Retina (tissue), 1 donor: ENCODE measurements at regions not wholly inside any gene's neighbourhood (a gene's known extent, or its start where the extent isn't known, plus 50 kb on each side); places are given as distances from the start of the nearest gene placed in this dataset.

Experiments
- DNase-seq: peaks from one replicate; pipeline ENCODE4 v3.0.0-alpha.2; 2016

- peak; percentile 26 for DNase-seq
Observed at GRCh38 chr2:150156415-150156814, 331.1 kb downstream of the RND3 start.

DNA sequence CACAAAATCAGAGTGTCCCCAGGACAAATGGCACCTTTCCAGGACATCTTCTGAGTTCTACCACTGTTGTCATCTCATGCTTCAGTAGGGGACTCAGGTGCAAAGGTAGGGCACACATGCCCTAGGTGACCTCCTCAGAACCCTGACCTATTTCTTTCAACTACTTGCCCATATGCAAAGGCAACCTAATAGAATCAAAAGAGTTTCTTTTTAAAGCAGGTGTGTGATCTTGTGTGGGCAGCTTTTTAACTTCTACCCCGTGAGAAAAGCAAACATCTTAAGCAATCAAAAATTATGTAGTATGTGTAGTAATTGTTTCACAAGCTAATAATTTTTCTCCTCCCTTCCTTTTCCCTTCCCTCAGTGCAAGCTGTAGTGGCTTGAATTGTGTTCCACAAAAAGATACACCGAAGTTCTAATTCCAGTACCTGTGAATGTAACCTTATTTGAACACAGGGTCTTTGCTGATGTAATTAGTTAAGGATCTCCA lies 333.1 kb downstream of the RND3 start:
- DNase-seq: no peak

DNA sequence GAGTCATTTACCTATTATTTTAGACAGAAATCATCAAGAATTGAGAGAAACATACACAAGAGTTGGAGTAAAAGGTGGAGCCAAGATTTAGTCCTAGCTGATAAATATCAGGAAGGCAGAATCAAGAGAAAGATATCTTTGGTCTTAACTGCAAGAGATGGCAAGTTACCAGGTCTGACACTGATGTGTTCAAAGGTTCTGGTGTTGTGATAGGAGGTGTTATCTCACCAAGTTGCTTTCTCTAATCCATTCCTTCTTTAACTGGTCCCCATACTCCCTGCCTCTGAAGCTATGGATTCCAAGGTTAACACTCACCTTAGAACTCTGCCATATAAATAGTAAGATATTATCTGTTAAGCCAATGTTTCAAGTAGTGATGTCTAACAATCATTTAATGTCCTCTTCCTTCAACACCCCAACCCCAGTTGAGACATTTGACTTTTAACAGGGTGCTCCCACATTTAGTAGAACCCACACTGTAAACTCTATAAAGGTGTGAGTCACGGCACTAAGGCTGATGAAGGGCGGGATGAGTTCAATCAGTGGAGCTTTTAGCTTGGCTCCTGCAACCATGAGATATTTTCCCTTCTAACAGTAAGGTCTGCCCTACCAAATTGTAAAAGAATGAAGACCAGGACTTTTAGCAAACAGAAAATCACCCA lies 333.7 kb downstream of the RND3 start:
- DNase-seq: no peak

DNA sequence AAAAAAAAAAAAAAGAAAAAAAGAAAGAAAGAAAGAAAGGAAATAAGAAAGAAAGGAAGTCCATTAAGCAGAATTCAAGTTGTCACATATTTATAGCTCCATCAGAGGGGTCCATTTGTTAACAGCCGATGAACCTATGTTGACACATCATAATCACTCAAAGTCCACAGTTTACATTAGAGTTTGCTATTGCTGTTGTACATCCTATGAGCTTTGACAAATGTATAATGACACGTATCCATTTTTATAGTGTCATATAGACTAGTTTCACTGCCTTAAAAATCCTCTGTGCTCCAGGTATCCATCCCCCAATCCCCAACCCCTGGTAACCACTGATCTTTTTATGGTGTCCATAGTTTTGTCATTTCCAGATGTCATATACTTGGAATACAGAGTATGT lies 335.2 kb downstream of the RND3 start:
- no peak for DNase-seq

DNA sequence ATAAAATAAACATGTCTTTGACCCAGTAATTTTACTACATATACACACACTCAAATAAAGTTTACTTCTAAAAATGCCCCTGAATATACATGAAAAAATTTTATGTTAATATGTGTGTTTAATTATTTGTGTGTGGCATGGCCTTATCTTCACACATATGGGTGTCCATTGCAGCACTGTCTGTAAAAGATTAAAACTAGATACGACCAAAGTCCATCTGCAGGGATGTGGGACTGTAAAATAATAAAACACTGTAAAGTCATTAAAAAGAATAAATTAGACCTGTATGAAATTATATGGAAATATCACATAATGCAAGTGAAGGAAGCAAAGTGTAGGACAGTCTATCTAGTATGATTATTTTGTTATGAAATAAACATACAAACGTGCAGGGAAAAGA lies 337.3 kb downstream of the RND3 start:
- DNase-seq: no peak

DNA sequence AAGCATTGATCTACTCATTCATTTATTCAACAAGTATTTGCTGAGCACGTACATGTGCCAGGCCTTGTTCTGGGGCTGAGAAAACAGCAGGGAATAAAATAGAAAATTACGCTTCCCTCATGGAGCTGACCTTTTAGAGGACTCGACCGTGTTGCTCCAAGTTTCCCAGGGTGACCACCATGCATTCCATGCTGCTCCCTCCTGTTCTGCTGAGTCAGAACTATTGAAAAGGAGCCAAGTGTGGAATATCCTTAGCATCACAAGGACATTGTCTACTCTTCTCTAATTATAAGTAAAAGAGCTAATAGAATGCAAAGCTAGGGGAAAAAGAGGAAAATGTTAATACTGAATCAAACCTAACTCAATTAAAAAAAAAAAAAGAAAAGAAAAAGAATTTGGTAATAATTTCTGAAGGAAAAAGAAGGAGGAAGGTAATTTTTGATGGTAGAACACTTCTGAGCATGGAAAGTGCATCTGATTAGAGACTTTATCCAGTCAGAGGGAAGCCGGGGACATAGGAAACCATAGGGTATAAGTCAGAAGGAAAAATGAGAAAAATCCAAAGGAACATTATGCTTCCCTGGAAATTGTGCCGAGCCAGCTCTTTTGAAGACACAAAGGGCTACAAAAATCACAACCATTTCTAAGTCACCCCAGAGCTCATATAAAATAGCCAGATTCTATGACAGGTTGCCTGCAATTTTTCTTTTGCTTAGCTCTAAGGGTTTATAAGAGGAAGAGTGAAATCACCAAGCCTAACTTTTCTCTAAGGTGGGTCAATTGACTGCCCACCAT lies 339.4 kb downstream of the RND3 start:
- no peak for DNase-seq

GRCh38 chr2:150146879-150147278 lies 340.6 kb downstream of the RND3 start:
- no peak for DNase-seq

DNA sequence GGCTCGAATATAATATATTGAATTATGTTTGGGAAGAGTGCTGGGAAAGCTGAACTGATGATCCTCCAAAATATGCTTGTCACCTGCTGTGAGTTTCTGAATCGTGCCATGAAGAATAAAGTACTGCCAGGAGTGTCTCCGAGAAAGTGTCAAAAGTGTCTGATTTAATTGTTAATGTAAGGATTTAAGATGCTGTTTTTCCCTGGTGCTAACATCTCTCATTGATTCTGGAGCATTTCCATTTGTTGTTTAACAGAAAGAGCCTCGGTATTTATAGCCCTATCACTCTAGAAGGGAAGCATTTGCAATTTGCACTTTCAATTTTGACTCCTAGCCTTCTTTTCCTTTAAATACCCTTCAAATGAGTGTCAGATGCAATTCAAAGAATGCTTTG lies 342.2 kb downstream of the RND3 start:
- DNase-seq: no peak

DNA sequence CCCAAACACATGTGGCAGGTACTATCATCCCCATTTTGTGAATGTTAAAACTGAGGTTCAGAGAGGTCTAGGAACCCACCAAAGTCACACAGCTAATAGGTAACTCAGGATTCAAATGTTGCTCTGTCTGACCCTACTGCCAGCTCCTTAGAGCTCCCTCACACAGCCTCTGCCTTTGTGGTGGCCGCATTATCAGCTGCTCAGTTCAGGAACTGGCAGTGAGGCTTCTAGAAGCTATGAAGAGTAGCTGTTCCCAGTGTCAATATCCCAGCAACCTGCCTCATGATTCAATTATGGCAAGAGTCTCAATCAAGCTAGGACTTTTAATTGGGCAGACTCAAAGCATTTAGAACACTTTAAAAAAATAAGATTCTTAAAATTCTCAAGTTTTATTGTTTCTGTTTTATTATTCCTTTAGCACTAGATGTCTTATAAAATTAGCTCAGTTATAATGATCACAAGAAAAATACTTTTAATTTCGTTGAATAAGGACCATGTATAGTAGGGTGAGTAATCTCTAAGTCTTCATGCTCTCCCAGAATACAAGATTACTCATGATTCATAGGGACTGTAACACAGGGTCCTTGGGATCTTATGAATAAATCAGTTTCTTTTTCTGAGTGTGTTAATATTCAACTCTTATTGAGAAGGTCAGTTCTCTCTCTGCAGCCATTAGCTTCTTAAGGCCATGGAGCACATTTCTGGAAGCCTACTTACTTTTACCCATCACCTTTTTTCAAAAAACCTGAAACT lies 342.7 kb downstream of the RND3 start:
- no peak for DNase-seq

GRCh38 chr2:150143087-150143536 lies 344.4 kb downstream of the RND3 start:
- no peak for DNase-seq

- no peak for DNase-seq
Observed at GRCh38 chr2:150142561-150142960, 344.9 kb downstream of the RND3 start.

GRCh38 chr2:150141226-150142001 lies 346.1 kb downstream of the RND3 start:
- no peak for DNase-seq

GRCh38 chr2:150140777-150141176 lies 346.7 kb downstream of the RND3 start:
- no peak for DNase-seq

DNA sequence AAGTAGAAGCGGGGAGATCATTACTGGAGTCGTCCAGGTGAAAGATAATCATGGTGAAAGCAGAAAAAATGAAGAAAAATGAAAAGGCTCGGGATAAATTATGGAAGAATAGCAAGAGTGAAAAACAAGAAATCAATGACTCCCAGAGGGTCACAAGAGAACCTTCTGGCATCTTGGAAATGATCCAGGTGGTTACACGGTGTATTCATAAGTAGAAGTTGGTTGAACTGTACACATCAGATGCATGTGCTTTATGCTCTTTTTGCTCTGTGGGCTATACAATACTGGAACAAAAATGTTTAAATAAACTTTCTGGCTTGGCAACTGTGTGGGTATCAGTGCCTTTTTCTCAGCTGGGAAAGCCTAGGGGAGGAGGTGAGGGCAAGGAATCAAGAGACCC lies 348.9 kb downstream of the RND3 start:
- no peak for DNase-seq

DNA sequence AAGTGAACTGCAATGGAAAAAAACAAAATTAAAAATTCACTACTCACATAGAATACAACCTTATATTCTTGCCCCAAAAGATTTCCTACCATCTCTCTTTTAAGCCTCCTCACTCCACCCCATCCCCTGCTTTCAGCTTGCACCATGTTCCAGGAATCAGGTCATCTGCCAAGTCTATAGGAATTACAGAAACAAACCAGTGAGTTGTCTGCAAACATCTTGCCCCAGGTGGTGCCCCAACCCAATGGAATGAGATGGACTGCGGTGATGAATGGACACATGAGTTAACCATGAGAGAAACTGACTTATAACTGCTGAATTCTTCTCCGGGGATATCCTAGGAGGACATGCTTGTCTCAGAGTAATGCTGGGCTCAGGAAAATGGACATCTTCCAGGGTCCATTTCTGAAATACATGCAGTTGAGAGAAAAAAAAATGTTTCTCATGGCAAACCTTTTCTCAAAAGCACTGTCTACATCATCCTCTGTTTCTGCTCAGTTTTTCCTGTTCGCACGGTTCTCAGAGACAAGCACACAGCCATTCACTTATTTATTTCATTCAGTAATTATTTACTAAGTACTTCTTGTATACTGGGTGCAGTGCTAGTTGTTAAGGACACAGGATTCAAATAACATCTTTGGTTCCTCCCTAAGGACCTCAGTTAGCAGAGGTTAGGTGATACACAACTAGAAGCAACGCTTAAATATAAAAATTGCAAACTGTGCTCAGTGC lies 350.0 kb downstream of the RND3 start:
- DNase-seq: no peak

DNA sequence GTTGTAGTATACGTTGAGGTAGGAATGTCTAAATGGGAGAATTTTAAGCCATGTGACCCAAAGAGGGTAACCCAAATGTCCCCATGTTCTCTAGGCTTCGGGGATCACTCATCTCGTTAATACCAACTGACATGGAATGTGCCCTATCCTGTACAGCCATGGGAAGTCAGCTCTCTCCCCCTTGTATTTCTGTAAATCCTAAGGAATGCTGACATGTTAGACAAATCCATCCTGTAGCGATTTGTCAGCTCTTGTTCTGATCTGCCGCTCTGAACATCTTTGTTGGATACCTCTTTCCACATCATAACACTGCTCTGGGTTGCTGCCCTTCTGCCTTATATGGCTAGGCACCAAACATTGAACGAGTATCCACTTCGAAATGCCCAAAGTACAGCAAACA lies 350.6 kb downstream of the RND3 start:
- DNase-seq: peak; percentile 26

GRCh38 chr2:150136401-150136800 lies 351.1 kb downstream of the RND3 start:
- no peak for DNase-seq

DNA sequence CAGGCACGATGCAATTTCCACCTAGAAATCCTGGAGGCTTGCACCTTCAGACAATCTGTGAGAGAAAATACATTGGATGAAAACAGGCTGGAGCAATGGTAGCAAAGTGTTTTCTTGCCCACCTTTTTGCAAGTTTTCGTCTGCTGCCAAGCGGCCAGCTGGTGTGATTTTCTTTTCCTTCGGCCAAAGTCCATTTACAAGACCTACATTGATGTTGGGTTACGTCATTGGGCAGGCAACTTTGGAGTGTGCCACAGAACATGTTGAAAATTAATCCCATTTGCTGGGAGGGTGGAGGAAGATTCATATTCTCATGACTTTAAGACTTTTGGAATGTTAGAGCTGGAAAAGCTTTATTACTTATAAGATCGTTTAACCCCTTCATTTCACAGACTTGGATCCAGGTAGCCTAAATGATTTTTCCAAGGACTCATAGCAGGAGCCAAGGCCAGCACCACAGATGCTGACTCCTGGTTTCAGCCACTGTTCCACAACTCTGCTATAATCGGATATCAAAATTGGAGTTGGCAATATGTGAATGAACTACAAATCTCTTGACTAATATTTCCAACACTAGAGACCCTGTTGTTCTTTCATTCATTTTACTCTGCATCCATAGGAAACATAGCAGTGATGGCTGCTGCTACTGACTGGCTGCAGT lies 352.1 kb downstream of the RND3 start:
- DNase-seq: no peak

GRCh38 chr2:150134223-150134857 lies 353.1 kb downstream of the RND3 start:
- DNase-seq: no peak

GRCh38 chr2:150133623-150134022 lies 353.8 kb downstream of the RND3 start:
- DNase-seq: no peak
